Kidney tubule cell (primary cell): ENCODE measurements at regions not wholly inside any gene's neighbourhood (a gene's known extent, or its start where the extent isn't known, plus 50 kb on each side); places are given as distances from the start of the nearest gene placed in this dataset.
A peak's percentile ranks its signal among the peaks of the same experiment; 100 is the strongest.

ENCODE experiments used
- DNase-seq: peaks from one replicate; pipeline ENCODE4 v3.0.0-alpha.2; 2018; ENCODE audit warnings: low spot score

- DNase-seq = no peak
These were observed 490.3 kb upstream of the KIRREL3 start for GRCh38 chr11:127490896-127491295.

- DNase-seq = peak; percentile 52
These were observed 485.0 kb upstream of the KIRREL3 start for GRCh38 chr11:127485541-127485940.

DNA sequence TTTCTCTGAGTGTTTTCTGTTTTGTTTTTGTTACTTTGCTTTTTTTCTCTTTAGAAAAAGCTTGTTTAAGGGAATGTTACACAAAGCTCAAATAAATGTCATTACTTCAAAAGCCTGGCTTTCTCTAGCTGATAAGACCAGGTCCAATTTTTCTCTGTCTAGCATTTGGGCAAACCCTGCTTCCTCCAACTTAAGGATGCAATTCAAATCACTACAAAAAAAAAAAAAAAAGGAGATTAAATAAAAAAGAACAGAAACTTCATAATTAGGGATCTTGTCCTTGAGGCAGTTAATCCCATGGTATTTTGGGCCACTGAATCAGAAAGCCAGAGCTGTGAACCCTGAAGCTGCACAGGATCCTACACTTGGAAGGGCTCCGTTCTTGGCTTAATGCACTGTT lies 480.8 kb upstream of the KIRREL3 start:
- no peak for DNase-seq

GRCh38 chr11:127478826-127479225 lies 478.3 kb upstream of the KIRREL3 start:
- DNase-seq = no peak

DNA sequence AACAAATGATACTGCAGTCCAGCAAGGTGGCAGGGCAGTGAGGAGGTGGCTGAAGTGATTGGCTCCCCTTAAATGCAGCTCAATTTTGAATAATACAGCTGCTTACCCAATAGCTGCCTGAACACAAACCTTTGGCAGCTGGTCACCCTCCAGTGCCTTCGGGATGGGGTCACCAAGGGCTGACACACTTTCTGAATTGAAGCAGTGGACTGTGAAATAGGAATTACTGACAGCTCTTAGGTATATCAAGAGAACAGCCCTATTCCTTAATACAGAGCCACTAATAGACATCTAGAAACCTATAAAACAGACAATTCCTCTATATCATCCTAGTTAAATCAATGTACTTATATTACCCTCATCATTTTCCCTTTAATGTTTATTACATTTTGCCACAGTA lies 474.2 kb upstream of the KIRREL3 start:
- DNase-seq = peak; percentile 30

- DNase-seq = no peak
These were observed 471.9 kb upstream of the KIRREL3 start for GRCh38 chr11:127472505-127472904.

DNA sequence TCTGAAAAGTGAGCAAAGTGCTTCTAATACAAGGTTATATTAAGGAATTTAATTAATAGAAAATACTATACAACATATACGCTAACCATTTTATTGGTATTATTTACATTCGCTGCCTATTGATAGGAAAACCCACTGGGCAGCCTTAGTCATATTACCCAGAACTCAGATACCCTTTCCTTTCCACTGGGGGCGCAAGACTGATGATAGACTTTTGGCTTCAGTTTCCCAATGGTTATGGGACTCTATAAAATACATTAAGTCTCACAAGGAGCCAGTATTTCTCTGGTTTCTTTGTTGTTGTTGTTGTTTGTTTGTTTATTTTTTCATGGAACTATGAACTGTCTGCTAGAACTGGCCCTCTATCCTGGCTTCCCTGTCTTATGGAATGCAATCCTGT lies 471.1 kb upstream of the KIRREL3 start:
- no peak for DNase-seq

DNA sequence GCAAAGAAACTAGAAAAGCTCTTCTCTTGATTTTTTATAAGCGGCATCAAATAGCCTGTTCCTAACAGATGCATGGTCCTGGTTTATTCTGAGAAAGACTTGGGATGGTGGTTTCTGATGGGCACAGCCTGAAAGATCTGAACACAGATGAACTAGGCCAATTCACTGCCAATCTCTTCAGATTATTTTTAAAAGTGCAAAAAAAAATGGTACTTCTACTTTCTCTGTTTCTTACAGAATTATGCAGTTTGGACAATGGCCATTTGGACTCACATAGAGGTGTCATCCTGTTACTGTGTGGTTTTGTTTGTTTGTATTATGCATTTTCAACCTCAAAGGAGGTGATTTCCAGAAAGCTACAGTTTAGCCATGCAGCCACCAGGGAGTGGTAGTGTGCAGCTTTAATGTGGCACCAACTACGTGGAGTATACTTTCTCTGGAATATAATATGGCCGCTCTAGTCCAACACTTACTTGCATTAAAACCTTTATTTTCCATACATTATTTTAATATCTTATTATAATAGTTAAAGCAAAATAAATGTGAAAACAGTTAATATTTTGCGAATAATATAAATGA lies 469.8 kb upstream of the KIRREL3 start:
- DNase-seq = peak; percentile 42

- no peak for DNase-seq
These were observed 463.8 kb upstream of the KIRREL3 start for GRCh38 chr11:127464325-127464724.

DNA sequence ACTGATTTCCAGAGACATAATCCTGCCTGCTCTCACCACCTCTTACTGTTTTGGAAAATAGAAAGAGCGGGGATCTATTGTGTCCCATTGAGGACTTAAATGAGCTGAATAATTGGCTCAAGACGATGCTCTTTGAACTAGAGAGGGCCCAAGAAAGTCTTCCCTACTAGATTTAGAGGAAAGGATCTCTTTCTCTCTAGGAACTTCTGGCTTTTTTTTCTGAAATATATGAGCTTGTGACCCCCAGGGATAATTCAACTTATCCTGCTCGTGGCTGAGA lies 461.4 kb upstream of the KIRREL3 start:
- DNase-seq = no peak

DNA sequence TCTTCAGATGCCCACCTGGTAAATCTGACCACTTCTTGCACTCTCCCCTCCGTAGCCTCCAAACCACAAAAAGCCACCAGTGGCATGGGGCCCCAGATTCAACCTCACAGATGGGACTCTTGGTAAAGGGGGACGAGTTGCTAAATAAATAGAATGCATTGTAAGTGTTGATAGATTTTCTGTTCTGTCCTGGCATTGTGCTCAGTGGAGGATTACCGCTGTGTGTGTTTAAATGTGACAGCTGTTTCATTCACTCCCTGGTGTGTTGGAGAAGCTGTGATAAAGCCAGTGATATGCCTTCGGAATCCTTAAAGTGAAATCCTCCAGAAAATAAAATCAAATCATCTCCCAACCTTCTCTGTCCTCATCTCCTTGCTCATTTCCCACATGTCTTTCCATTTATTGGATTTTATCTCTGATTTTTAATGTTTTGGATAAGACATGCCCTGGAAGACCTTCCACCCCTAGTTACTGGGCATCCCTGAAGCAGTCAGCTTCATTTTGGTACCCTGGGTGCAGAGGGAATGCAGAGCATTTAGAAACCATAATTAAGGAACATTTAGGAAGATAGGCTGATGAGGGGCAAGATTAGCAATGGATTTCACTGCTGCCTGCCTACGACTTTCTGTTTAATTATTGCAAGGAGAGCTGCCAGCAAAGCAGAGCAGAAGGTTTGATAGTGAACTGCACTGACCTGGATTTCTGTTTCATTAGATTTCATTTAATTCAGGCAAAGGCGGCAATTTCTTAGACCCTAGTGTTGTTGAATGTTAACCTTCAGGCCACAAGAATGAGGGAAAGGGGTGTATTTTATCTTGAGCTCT lies 460.9 kb upstream of the KIRREL3 start:
- DNase-seq = no peak

GRCh38 chr11:127458561-127458960 lies 458.0 kb upstream of the KIRREL3 start:
- no peak for DNase-seq

- DNase-seq = peak; percentile 43
These were observed 454.3 kb upstream of the KIRREL3 start for GRCh38 chr11:127454856-127455255.

- no peak for DNase-seq
These were observed 452.0 kb upstream of the KIRREL3 start for GRCh38 chr11:127452533-127452932.

GRCh38 chr11:127451861-127452260 lies 451.3 kb upstream of the KIRREL3 start:
- no peak for DNase-seq

- DNase-seq = no peak
These were observed 447.5 kb upstream of the KIRREL3 start for GRCh38 chr11:127448101-127448500.

GRCh38 chr11:127445476-127445875 lies 444.9 kb upstream of the KIRREL3 start:
- DNase-seq = no peak

DNA sequence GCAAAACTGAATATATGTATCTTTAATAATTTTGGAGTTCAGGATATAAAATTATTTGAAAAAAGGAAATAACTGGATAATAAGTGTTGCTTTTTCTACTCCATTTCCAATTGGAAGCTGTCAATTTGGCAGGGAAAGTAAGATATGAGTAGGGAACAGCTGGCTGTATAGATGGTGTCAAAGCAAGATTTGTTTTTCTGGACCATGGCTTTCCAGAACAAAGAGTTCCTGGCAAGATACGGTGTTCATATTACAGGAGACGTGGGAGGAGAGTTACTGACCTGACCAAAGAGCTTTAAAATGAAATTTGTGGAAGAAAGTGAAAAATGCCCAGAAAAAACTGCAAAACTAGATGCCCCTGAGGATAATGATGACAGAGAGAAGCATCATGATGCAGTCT lies 442.7 kb upstream of the KIRREL3 start:
- DNase-seq = no peak

DNA sequence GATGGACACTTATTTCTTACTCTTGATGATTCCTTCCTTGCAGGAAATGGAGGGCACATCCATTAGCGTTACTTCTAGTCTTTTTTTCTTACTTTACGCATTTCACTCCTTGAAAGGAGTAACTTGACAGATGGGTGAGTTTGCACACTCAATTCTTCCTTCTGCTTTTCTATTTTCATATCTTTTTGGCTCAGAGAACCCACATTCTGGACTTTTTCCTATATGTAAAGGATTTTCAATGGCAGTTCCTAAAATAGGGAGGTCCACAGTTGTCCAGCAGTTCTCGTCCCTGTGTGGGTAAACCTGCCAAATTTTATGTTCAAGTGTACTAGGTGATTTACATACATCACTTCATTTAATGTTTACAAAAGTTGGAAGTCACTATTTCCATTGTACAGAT lies 440.0 kb upstream of the KIRREL3 start:
- no peak for DNase-seq

DNA sequence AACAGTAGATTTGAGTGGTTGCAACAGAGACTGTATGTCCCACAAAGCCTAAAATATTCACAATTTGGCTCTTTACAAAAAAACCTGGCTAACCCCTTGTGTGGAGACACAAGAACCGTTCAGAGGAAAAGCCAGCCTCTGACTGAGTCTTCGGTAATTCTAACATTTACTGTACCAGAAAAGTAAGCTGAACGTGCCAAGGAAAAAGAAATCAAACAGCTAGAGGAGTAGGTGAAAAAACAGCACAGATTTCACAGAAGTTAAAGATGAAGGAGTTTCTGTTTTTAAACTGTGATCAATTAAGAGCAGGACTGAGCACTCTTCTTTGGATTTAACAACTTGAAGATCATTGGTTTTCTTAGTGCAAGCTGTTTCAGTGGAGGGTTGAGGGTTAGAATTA lies 424.7 kb upstream of the KIRREL3 start:
- no peak for DNase-seq

GRCh38 chr11:127424661-127425060 lies 424.1 kb upstream of the KIRREL3 start:
- no peak for DNase-seq

DNA sequence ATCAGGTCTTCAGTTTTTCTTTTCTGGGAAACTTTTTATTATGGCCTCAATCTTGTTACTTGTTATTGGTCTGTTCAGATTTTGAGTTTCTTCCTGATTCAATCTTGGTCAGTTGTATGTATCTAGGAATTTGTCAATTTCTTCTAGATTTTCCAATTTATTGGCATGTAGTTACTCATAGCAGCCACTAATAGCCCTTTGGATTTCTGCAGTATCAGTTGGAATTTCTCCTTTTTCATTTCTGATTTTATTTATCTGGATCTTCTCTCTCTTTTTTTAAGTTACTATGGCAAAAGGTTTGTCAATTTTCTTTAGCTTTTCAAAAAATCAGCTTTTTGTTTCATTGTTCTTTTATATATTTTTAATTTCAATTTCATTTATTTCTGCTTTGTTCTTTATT lies 419.6 kb upstream of the KIRREL3 start:
- DNase-seq = no peak

GRCh38 chr11:127412722-127413380 lies 412.3 kb upstream of the KIRREL3 start:
- no peak for DNase-seq

DNA sequence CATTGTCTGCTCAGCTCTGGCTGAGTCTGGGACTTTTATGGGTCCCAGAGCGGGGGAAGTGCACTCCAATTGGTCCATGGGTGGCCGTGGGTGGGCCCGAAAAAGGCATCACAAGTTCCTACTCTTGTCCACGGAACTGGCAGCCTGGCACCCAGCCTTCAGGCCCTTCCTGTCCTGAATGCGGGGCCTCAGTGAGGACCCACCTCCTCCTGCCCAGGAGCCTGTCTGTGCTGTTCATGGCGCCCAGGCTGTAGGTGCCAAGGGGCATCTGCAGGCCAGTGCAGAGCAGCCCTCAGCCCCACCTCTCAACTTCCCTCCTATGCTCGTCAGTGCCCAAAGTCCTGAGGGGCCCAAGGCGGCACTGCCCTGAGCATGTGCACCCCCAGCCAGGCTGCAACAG lies 411.7 kb upstream of the KIRREL3 start:
- DNase-seq = no peak
